ENCODE measurements at regions not wholly inside any gene's neighbourhood (a gene's known extent, or its start where the extent isn't known, plus 50 kb on each side); places are given as distances from the start of the nearest gene placed in this dataset.

DNA sequence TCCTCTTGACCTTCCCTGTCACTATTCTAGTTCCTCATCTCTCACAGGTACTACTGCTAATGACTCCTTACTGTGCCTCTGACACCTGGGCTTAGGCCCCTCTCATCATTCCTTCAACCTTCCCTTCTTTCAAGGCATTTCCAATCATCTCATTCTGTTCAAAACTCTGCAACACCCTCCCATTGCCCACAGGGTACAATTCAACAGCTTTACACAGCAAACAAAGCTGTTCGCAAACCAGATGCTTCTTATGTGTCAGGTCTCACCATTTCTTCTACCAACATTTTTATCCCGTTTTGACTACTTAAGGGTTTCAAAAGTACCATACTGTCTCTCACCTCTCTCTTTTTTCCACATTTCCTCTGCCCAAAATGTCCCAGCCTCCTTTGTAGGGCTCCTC, 84.4 kb upstream of the ID4 start:
- Mint-ChIP-seq H3K4me1 (peaks cover 25% of the 10 kb centered on the region), H3K27me3 (ENCODE audit: insufficient read depth) (no peaks in the 10 kb centered on the region), H3K4me3 (no peak overlapping the region), H3K27ac (no peak overlapping the region), H3K9me3 (no peaks in the 10 kb centered on the region), H3K36me3 (ENCODE audit: low read depth) (no peaks in the 10 kb centered on the region)
- no peaks in the 10 kb centered on the region for H3K9me3 ChIP-seq (ENCODE audit: control insufficient read depth, low read length)
- H3K4me3 ChIP-seq (ENCODE audit: low read length) = no peak overlapping the region
- DNase-seq = no peak
- 83 to 85% methylated on average over 2 of the region's 2 CpGs for WGBS, 2 experiments (ENCODE audit: insufficient coverage in 1 of 2, insufficient read length in 1 of 2)
- H3K27me3 ChIP-seq (ENCODE audit: control insufficient read depth, insufficient read depth, low read length, poor library complexity, severe bottlenecking) = no peaks in the 10 kb centered on the region
- H3K4me1 ChIP-seq (ENCODE audit: control insufficient read depth, insufficient read depth, low read length) = no peaks in the 10 kb centered on the region
- no peak overlapping the region for H3K27ac ChIP-seq (ENCODE audit: low read depth, low read length)
- TF ChIP-seq, protein P1, sequence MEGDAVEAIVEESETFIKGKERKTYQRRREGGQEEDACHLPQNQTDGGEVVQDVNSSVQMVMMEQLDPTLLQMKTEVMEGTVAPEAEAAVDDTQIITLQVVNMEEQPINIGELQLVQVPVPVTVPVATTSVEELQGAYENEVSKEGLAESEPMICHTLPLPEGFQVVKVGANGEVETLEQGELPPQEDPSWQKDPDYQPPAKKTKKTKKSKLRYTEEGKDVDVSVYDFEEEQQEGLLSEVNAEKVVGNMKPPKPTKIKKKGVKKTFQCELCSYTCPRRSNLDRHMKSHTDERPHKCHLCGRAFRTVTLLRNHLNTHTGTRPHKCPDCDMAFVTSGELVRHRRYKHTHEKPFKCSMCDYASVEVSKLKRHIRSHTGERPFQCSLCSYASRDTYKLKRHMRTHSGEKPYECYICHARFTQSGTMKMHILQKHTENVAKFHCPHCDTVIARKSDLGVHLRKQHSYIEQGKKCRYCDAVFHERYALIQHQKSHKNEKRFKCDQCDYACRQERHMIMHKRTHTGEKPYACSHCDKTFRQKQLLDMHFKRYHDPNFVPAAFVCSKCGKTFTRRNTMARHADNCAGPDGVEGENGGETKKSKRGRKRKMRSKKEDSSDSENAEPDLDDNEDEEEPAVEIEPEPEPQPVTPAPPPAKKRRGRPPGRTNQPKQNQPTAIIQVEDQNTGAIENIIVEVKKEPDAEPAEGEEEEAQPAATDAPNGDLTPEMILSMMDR (conservative IDR thresholded peaks at IDR 0.05) = no peak
- no peaks in the 10 kb centered on the region for H3K36me3 ChIP-seq (ENCODE audit: control insufficient read depth, insufficient read depth, low read length)
- H3K9ac ChIP-seq (ENCODE audit: extremely low read depth, low read length, poor library complexity, severe bottlenecking) = no peak overlapping the region

GRCh38 chr6:19753826-19754225, 83.3 kb upstream of the ID4 start:
- no peak overlapping the region for H3K27ac ChIP-seq (ENCODE audit: low read depth, low read length)
- Mint-ChIP-seq H3K4me1 (peaks cover 25% of the 10 kb centered on the region), H3K9me3 (no peaks in the 10 kb centered on the region), H3K27me3 (ENCODE audit: insufficient read depth) (no peaks in the 10 kb centered on the region), H3K27ac (no peak overlapping the region), H3K4me3 (no peak overlapping the region), H3K36me3 (ENCODE audit: low read depth) (no peaks in the 10 kb centered on the region)
- no peaks in the 10 kb centered on the region for H3K36me3 ChIP-seq (ENCODE audit: control insufficient read depth, insufficient read depth, low read length)
- H3K27me3 ChIP-seq (ENCODE audit: control insufficient read depth, insufficient read depth, low read length, poor library complexity, severe bottlenecking) = no peaks in the 10 kb centered on the region
- no peaks in the 10 kb centered on the region for H3K9me3 ChIP-seq (ENCODE audit: control insufficient read depth, low read length)
- DNase-seq = no peak
- WGBS, 2 experiments (ENCODE audit: insufficient coverage in 1 of 2, insufficient read length in 1 of 2) = 83 to 92% methylated on average over 5 of the region's 5 CpGs
- TF ChIP-seq, protein P1 (conservative IDR thresholded peaks at IDR 0.05) = no peak
- H3K4me1 ChIP-seq (ENCODE audit: control insufficient read depth, insufficient read depth, low read length) = no peaks in the 10 kb centered on the region
- H3K4me3 ChIP-seq (ENCODE audit: low read length) = no peak overlapping the region
- no peak overlapping the region for H3K9ac ChIP-seq (ENCODE audit: extremely low read depth, low read length, poor library complexity, severe bottlenecking)

- H3K36me3 ChIP-seq (ENCODE audit: control insufficient read depth, insufficient read depth, low read length) = no peaks in the 10 kb centered on the region
- no peaks in the 10 kb centered on the region for H3K4me1 ChIP-seq (ENCODE audit: control insufficient read depth, insufficient read depth, low read length)
- H3K27me3 ChIP-seq (ENCODE audit: control insufficient read depth, insufficient read depth, low read length, poor library complexity, severe bottlenecking) = no peaks in the 10 kb centered on the region
- Mint-ChIP-seq H3K27me3 (ENCODE audit: insufficient read depth) (no peaks in the 10 kb centered on the region), H3K9me3 (no peaks in the 10 kb centered on the region), H3K4me1 (peaks cover 19% of the 10 kb centered on the region), H3K4me3 (no peak overlapping the region), H3K27ac (no peak overlapping the region), H3K36me3 (ENCODE audit: low read depth) (no peaks in the 10 kb centered on the region)
- H3K9me3 ChIP-seq (ENCODE audit: control insufficient read depth, low read length) = no peaks in the 10 kb centered on the region
- DNase-seq = no peak
- H3K27ac ChIP-seq (ENCODE audit: low read depth, low read length) = no peak overlapping the region
- H3K9ac ChIP-seq (ENCODE audit: extremely low read depth, low read length, poor library complexity, severe bottlenecking) = no peak overlapping the region
- no peak overlapping the region for H3K4me3 ChIP-seq (ENCODE audit: low read length)
- WGBS, 2 experiments (ENCODE audit: insufficient coverage in 1 of 2, insufficient read length in 1 of 2) = 70 to 84% methylated on average over 1 to 2 of the region's 2 CpGs
- TF ChIP-seq, protein P1 (conservative IDR thresholded peaks at IDR 0.05) = no peak
Measured at GRCh38 chr6:19754686-19755085, 82.5 kb upstream of the ID4 start.

All from endodermal cell (in vitro differentiated cells).